NCI-H2196 (cell line): ENCODE measurements at regions not wholly inside any gene's neighbourhood (a gene's known extent, or its start where the extent isn't known, plus 50 kb on each side); places are given as distances from the start of the nearest gene placed in this dataset.

Experiments
- DNase-seq: peaks from one replicate; lab custom pipeline; 2025; ENCODE audit not compliant: unreplicated experiment; lab: John Stamatoyannopoulos, UW

GRCh38 chr11:42271306-42271705 lies 811.9 kb upstream of the LRRC4C start:
- DNase-seq: no peak

- DNase-seq: no peak
These were observed 814.5 kb upstream of the LRRC4C start for GRCh38 chr11:42273977-42274376.

- no peak for DNase-seq
These were observed 837.5 kb upstream of the LRRC4C start for GRCh38 chr11:42296910-42297309.

GRCh38 chr11:42299780-42300179 lies 840.3 kb upstream of the LRRC4C start:
- no peak for DNase-seq

- DNase-seq: no peak
These were observed 842.3 kb upstream of the LRRC4C start for GRCh38 chr11:42301777-42302176.

GRCh38 chr11:42311514-42311913 lies 852.1 kb upstream of the LRRC4C start:
- DNase-seq: no peak

- no peak for DNase-seq
These were observed 852.5 kb upstream of the LRRC4C start for GRCh38 chr11:42311944-42312343.

- DNase-seq: no peak
These were observed 855.8 kb upstream of the LRRC4C start for GRCh38 chr11:42315267-42315666.

GRCh38 chr11:42315846-42316245 lies 856.4 kb upstream of the LRRC4C start:
- DNase-seq: no peak

- DNase-seq: no peak
These were observed 860.5 kb upstream of the LRRC4C start for GRCh38 chr11:42319921-42320320.

- no peak for DNase-seq
These were observed 870.6 kb upstream of the LRRC4C start for GRCh38 chr11:42329929-42330565.

GRCh38 chr11:42337786-42338455 lies 878.5 kb upstream of the LRRC4C start:
- DNase-seq: no peak

- DNase-seq: no peak
These were observed 884.8 kb upstream of the LRRC4C start for GRCh38 chr11:42344204-42344792.

GRCh38 chr11:42345933-42346332 lies 886.5 kb upstream of the LRRC4C start:
- no peak for DNase-seq

- DNase-seq: no peak
These were observed 904.2 kb upstream of the LRRC4C start for GRCh38 chr11:42363701-42364100.

GRCh38 chr11:42390116-42390515 lies 921.7 kb upstream of the API5 start:
- no peak for DNase-seq

GRCh38 chr11:42397483-42397882 lies 914.3 kb upstream of the API5 start:
- DNase-seq: no peak

- DNase-seq: peak; percentile 31
These were observed 904.5 kb upstream of the API5 start for GRCh38 chr11:42407341-42407740.

GRCh38 chr11:42410251-42410955 lies 901.4 kb upstream of the API5 start:
- DNase-seq: no peak

- no peak for DNase-seq
These were observed 899.2 kb upstream of the API5 start for GRCh38 chr11:42412590-42412989.

GRCh38 chr11:42417691-42418090 lies 894.1 kb upstream of the API5 start:
- no peak for DNase-seq

- DNase-seq: no peak
These were observed 889.7 kb upstream of the API5 start for GRCh38 chr11:42422090-42422489.
